RCC 7860 (cell line): ENCODE measurements at regions not wholly inside any gene's neighbourhood (a gene's known extent, or its start where the extent isn't known, plus 50 kb on each side); places are given as distances from the start of the nearest gene placed in this dataset.
"Not testable (repeated sequence)": the region's sequence is repeated elsewhere in the genome, so short reads cannot be mapped to it uniquely, and the experiment has no call there.

Experiments used
- DNase-seq: peaks from one replicate; pipeline ENCODE4 v3.0.0-alpha.2; 2015; ENCODE audit warnings: low spot score
- FAIRE-seq: peaks from 2 replicates; lab custom pipeline; 2012; peaks lifted over from hg19 to GRCh38; lab: Jason Lieb, UNC

DNA sequence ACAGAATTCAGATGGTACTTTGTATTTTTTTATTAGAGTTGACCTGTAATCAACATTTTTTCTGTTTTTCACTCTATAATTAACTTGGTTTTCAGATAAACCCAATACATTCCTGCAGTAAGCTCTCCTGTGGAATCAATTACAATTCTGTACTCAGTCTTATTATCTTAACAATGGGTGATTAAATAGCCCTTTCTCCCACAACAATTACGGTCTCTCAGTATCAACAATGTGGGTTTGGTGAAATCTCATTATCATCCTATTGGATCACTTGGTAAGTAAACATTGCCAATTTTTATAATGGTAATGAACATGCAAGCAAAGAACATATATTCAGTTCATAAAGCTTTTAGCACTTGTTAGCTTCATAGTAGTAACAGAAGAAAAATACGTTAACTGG, 438.9 kb upstream of the EPHA7 start:
- FAIRE-seq (no peak), DNase-seq (no peak)

GRCh38 chr6:93849857-93850256, 430.5 kb upstream of the EPHA7 start:
- DNase-seq (no peak), FAIRE-seq (no peak)

DNA sequence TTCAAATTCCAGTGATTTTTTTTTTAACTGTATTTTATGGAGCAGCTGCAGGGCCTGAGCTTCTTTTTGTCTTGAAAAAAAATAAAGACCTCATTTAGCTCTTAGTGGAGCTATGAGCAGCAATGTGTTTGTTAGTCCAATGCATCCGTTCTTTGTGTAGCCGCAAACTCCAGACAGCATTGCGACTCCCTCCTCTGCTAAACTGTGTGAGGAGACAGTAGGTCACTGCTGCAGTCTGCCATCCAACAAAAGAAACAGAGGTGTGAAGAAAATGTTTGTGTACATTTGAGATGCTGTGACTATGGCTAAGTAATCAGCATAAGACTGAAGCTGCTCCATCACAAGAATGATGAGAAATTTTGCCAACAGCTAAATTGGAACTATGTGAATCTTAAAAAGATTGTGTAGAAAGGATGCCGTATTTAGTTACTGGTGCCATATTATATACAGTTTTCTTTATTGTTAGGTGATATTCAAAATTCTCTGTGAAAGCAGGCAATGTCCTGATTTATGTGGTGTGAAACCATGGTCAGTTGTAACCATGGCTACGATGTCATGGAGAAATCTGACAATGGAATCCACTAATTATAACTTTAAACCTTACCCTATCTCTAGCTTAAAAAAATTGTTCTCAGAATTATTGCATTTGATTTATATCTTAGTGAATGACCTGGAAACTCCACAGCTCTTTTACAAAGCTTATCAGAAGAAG, 428.8 kb upstream of the EPHA7 start:
- DNase-seq (no peak), FAIRE-seq (no peak)

DNA sequence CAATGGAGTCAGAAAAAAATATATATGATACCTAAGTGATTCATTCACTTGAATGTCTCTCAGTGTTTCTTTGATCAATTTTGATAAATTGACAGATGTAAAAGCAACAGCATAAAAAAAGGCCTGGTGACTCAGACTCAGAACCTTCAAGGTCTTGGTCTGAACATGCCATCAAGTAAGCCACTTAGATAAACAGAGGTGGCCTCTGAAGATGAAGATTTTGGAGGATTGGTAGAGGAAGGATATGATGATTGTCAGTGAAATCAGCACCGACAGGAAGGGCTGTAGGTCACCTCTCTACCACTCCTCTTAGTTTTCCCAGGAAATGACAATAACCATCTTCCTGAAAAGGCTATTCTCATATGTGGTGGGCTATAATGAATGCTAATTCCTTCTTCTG, 422.8 kb upstream of the EPHA7 start:
- no peak for FAIRE-seq
- no peak for DNase-seq

GRCh38 chr6:93835451-93836145, 416.2 kb upstream of the EPHA7 start:
- not testable (repeated sequence) for DNase-seq, FAIRE-seq

GRCh38 chr6:93835026-93835425, 415.7 kb upstream of the EPHA7 start:
- DNase-seq, FAIRE-seq: not testable (repeated sequence)

GRCh38 chr6:93833326-93833725, 414.0 kb upstream of the EPHA7 start:
- FAIRE-seq, DNase-seq: not testable (repeated sequence)

DNA sequence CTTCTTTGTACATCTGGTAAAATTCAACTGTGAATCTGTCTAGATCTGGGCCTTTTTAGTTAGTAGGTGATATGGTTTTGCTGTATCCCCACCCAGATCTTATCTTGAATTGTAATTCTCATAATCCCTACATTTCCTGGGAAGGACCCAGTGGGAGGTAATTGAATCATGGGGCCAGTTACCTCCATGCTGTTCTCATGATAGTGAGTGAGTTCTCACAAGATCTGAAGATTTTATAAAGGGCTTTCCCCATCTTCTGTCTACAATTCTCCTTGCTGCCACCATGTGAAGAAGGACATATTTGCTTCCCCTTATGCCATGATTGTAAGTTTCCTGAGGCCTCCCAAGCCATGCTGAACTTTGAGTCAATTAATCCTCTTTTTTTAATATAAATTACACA, 410.4 kb upstream of the EPHA7 start:
- not testable (repeated sequence) for FAIRE-seq, DNase-seq

DNA sequence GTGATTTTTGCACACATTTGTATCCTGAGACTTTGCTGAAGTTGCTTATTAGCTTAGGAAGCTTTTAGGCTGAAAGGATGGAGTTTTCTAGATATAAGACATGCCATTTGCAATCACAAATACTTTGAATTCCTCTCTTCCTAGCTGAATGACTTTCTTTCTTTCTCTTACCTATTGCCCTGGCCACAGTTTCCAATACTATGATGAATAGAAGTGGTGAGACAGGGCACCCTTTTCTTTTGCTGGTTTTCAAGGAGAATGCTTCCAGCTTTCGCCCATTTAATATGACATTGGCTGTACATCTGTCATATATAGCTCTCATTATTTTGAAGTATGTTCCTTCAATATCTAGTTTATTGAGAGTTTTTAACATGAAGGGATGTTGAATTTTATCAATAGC, 409.6 kb upstream of the EPHA7 start:
- no peak for DNase-seq
- no peak for FAIRE-seq

- DNase-seq: no peak
- FAIRE-seq: no peak
Measured at GRCh38 chr6:93828553-93828952, 409.2 kb upstream of the EPHA7 start.

DNA sequence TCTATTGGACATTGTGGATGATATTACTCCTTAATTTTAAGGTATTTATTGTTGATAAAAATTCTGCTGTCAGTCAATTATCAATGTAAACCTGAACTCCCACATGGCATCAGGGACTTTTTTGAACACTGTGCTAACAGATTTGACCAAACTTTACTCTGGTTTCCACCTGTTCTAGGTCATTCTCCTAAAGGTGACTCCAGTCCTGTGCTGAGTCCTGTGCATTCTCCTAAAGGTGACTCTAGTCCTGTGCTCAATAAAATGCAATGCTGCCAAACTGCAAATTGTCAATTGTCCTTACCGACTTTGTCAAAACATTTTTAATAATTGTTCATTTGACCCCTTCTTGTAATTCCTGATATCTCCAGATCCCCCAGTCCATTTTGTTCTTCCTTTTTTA, 408.4 kb upstream of the EPHA7 start:
- DNase-seq (no peak), FAIRE-seq (no peak)

DNA sequence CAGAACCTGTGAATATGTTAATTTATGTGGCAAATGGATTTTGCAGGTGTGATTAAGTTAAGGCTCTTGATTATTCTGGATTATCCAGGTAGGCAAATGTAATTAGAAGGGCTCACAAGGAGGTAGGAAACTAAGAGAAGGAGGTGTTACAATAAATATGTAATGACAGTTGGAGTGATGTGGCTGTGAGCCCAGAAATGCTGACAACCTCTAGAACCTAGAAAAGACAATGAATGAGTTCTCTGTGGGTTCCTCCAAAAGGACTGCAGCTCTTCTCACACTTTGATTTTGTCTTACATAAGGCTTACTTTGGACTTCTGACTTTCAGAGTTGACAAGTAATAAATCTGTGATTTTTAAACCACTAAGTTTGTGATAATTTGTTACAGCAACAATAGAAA, 406.6 kb upstream of the EPHA7 start:
- no peak for DNase-seq
- no peak for FAIRE-seq

DNA sequence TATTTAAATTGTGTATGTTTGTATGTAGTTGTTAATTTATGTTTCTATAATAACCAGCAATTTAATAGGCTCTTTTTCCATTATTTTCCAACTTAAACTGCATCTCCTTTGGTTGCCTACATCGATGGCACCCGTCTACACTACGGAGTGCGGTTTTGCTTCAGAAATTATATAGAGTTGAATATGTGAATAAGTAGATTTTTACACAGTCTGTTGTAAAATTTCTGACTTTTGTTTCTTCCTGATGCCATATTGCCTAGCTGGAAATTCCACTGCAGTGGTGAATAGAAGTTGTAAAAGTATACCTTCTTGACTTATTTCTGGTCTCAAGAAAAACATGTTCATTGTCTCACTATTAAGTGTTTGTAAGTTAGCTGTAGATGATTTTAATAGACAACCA, 404.1 kb upstream of the EPHA7 start:
- DNase-seq (no peak), FAIRE-seq (no peak)

DNA sequence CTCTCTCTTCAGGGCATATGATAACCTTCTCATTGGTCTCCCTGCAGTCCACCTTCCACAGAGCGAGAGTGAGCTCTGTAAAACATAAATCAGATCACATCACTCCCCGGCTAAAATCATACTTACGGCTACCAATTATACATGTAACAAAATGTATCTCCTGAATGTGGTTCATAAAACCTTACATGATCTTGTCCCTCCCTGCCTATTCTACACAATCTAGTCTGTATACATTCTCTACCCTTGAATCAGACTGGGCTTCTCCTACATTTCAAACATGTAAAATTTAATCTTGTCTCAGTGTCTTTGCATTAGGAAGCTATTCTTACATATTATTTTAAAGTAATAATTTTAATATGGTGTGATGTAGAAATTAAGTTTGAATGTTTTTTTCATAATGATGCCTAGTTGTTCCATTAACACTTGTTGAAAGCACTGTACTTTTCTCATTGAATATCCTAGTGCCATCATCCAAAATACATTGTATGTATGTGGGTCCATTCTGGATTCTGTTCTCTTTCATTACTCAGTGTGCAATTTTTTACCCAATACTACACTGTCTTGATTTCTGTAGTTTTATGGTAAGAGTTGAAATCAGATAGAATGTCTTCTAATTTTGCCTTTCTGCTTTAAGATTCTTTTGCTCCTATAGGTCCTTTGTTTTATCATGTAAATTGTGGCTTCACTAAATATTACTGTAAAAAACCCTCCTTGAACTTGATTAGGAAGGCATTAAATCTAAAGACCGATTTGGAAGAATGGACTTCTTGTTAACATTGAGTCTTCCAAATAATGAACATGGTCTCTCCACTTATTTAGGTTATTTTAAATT, 403.3 kb upstream of the EPHA7 start:
- DNase-seq: no peak
- no peak for FAIRE-seq

DNA sequence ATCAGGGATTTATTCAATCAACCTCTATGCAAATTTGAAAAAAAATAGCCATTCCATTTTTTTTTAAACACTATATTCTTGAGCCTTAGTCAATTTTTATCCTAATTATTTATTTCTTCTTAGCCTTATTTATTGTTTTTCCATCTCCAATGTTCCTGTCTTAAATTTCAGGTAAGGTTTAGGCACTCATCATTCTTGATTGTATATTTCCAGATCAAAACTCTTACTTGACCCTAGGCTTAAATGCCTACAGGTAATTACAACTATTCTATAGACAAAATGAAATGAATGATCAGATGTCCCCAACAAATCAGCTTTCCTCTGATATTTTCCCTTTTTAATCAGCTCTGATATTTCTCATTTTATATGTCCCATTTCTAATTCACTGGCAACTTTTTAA, 402.6 kb upstream of the EPHA7 start:
- FAIRE-seq (no peak), DNase-seq (no peak)

DNA sequence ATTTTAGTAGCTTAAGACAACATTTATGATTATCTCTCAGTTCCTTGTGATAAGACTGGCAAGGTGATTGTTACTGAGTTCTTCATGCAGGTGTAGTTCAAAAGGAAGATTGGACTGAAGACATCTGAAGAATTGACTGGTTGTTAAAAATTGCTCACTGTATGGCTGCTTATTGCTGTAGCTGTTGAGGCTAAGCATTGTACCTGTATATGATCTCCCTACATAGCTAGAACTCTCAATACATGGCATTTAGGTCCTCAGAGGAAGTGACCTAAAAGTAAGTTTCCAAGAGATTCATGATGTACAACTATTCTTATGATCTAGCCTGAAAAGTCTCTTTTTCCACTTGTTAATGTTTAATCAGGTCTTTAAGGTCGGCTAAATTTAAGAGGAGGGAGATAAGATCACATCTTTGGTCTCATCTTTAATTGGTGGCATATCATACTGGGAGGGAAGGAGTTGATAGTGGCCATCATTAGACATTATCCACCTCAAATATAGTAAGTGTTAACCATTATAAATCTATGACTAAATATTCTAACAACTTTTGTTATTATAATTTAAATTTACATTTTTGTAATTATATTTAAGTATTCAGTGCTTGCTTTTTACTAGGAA, 401.2 kb upstream of the EPHA7 start:
- FAIRE-seq (no peak), DNase-seq (no peak)

- FAIRE-seq (no peak), DNase-seq (no peak)
Measured at GRCh38 chr6:93819189-93819588, 399.8 kb upstream of the EPHA7 start.

GRCh38 chr6:93817937-93818336, 398.6 kb upstream of the EPHA7 start:
- FAIRE-seq (no peak), DNase-seq (no peak)

DNA sequence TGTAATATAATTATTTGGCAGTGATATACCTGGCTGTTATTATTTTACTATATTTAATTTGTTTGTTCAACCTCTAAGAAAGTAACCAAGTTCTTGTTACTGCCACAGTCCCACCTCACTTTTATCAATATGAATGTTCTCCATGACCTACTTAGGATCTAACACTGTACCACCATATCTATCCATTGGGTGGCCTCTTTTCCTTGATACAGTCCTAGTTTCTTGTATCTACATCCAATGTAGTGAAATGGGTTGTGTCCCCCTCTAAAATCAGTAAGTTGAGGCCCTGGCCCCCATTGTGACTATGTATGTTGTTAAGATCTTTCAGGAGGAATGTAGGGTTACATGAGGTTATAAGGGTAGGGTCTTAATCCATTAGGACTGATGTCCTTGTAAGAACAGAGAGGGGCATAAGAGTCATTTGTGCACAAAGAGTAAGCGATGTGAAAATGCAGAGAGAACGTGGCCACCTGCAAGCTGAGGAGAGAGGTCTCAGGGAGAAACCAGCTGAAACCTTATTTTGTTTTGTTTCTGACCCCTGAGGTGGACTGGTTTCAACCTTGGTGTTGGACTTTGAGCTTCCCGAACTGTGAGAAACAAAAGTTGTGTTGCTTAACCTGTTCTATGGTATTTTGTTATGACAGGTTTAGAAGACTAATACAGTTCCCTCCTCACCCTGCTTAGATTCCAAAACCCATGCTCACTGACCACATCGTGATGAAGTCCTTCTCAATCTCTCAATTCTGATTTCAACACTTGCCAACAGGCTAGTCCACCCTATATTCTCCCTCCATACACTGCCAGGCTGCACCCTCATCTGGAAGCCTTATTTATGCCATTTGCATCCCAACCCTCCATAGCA, 387.3 kb upstream of the EPHA7 start:
- DNase-seq (no peak), FAIRE-seq (no peak)

GRCh38 chr6:93801101-93801847, 381.9 kb upstream of the EPHA7 start:
- DNase-seq (no peak), FAIRE-seq (no peak)
